Dendritic cell treated with granulocyte-macrophage colony-stimulating factor and Interleukin-4, amounts not matched to agents 40 ng/mL and 50 ng/mL, for 4 days (primary cell): ENCODE measurements at regions not wholly inside any gene's neighbourhood (a gene's known extent, or its start where the extent isn't known, plus 50 kb on each side); places are given as distances from the start of the nearest gene placed in this dataset.
"Not testable (repeated sequence)": the region's sequence is repeated elsewhere in the genome, so short reads cannot be mapped to it uniquely, and the experiment has no call there.

ENCODE experiments used
- H3K27ac Mint-ChIP-seq: one replicate; pipeline ENCODE4 v1.8.0; 2022; ENCODE audit warnings: mild to moderate bottlenecking, mixed read lengths
- H3K27me3 Mint-ChIP-seq: one replicate; pipeline ENCODE4 v1.8.0; 2022; ENCODE audit warnings: mild to moderate bottlenecking, mixed read lengths
- H3K36me3 Mint-ChIP-seq: one replicate; pipeline ENCODE4 v1.8.0; 2022; ENCODE audit warnings: low read depth, mixed read lengths
- H3K4me1 Mint-ChIP-seq: one replicate; pipeline ENCODE4 v1.8.0; 2022; ENCODE audit warnings: low read depth, mixed read lengths
- H3K4me3 Mint-ChIP-seq: one replicate; pipeline ENCODE4 v1.8.0; 2022; ENCODE audit warnings: mild to moderate bottlenecking, moderate library complexity, mixed read lengths
- H3K9me3 Mint-ChIP-seq: one replicate; pipeline ENCODE4 v1.8.0; 2022; ENCODE audit warnings: mixed read lengths
- intact Hi-C: fragments of 100-400 bp; cut with micrococcal nuclease; formaldehyde crosslinking; loops from one replicate; pipeline ENCODE4 v1.15.0; 2022

DNA sequence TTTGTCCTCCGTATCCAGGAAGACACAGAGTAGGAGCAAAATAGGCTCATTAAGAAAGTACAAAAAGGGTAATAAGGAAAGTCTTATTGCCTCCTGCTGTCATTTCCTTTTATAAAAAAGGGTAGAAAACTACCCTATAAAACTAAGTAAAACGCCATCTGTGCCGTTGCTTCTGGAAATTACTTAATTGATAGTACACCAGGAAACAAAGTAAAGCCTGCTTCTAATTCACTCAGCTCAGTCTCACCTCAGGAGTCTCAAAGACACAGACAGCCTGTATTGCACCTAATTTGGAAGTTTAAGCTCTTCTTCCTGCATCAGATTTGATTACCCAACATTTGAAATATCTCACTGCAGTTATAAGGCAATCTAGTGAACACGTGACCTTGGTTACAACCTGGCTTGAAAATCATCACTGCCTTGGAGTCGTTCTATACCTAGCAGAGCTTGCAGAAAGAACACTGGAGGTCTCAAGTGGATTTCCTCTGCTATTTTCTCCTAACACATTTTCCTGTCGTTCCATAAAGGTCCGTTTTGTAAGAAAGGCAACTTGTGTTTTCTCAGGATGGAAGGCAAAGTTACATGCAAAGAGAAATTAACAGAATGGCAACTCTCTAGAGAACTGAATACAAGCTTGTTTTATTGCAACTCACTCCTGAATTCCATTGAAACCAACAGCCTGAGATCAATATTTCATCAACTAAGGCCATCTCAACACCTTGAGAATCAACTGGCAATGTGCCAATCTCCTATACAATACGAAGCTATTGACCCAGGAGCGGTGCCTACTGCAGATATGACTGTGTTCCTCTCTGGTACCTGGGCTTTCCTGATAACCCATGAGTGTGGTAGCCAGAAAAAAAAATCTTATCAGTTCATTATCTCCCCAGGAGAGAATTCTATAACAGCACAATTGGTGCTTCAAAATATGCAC lies 203.3 kb upstream of the LMCD1 start:
- Mint-ChIP-seq H3K27me3 (no peaks in the 10 kb centered on the region), H3K36me3 (no peaks in the 10 kb centered on the region), H3K9me3 (no peaks in the 10 kb centered on the region), H3K4me1 (no peaks in the 10 kb centered on the region), H3K27ac (no peak overlapping the region), H3K4me3 (no peak overlapping the region)
- intact Hi-C loops: no loop called here

- intact Hi-C loops: no loop called here
- Mint-ChIP-seq H3K9me3 (no peaks in the 10 kb centered on the region), H3K27me3 (no peaks in the 10 kb centered on the region), H3K27ac (no peak overlapping the region), H3K4me3 (no peak overlapping the region), H3K36me3 (no peaks in the 10 kb centered on the region), H3K4me1 (no peaks in the 10 kb centered on the region)
These were observed 199.5 kb upstream of the LMCD1 start for GRCh38 chr3:8301977-8302735.

DNA sequence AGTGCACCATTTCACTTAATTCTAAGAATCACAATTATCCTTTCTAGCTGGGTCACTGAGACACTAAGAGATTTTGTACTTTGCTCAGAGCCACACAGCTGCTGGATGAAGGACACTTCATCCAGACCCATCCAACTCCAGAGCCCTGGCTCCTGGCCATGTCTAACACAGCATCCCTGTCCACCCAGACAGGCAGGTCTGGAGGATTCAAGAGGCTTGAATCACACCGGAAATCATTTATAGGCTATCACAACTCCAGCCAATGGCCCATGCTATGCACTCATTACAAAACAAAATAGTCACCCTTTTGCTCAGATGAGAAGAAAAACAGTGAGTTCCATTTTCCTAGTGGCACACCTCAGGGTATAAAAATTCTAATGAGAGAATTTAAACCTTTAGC lies 198.2 kb upstream of the LMCD1 start:
- Mint-ChIP-seq H3K36me3 (no peaks in the 10 kb centered on the region), H3K4me3 (no peak overlapping the region), H3K4me1 (no peaks in the 10 kb centered on the region), H3K27ac (no peak overlapping the region), H3K27me3 (no peaks in the 10 kb centered on the region), H3K9me3 (no peaks in the 10 kb centered on the region)
- intact Hi-C loops: no loop called here

DNA sequence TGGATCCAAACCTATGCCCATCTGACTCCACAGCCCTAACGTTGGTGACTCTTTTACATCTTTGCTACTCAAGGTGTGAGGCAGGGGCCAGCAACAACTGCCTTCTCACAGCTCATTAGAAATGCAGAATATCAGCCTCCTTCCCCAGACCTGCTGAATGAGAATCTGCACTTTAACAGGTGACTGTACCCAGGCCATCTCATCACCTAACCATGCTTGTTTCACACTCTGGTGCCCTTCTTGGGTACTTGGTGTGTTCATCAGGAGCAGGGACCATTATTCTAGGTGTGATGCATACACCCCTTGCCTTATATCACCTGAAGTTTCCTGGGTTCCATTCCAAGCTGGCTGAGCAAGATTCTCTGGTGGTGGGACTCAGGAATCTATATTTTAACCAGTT lies 196.3 kb upstream of the LMCD1 start:
- H3K4me3 Mint-ChIP-seq: no peak overlapping the region
- H3K4me1 Mint-ChIP-seq: no peaks in the 10 kb centered on the region
- H3K27ac Mint-ChIP-seq: no peak overlapping the region
- H3K27me3 Mint-ChIP-seq: no peaks in the 10 kb centered on the region
- intact Hi-C loops: no loop called here
- peaks cover under 1% of the 10 kb centered on the region for H3K9me3 Mint-ChIP-seq
- no peaks in the 10 kb centered on the region for H3K36me3 Mint-ChIP-seq

DNA sequence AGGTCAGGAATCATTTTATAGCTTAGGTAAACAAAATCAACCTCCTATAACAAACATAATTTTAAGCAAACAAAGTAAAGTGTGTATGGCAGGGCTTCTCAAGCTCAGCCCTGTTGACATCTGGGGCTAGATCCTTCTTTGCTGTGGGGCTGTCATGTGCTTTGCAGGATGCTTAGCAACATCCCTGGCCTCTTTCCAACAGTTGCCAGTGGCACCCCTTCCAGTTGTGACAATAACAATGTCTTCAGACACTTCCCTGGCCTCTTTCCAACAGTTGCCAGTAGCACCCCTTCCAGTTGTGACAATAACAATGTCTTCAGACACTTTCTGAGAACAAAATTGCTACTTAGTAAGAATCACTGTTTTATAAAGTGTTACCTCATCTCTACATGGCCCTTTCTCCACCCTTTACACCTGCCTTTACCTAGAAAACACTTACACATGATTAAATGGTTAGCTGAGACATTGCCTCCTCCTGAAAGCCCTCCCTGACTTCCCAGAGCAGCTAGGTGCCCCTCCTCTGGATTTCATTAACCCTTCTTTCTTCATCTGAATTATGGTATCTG lies 194.0 kb upstream of the LMCD1 start:
- Mint-ChIP-seq H3K27ac (no peak overlapping the region), H3K4me3 (no peak overlapping the region), H3K4me1 (peaks cover 5% of the 10 kb centered on the region), H3K9me3 (peaks cover 23% of the 10 kb centered on the region), H3K27me3 (no peaks in the 10 kb centered on the region), H3K36me3 (no peaks in the 10 kb centered on the region)
- intact Hi-C loops: no loop called here

- Mint-ChIP-seq H3K4me1 (peaks cover 5% of the 10 kb centered on the region), H3K36me3 (no peaks in the 10 kb centered on the region), H3K4me3 (no peak overlapping the region), H3K9me3 (peaks cover 30% of the 10 kb centered on the region), H3K27ac (no peak overlapping the region), H3K27me3 (no peaks in the 10 kb centered on the region)
- intact Hi-C loops: no loop called here
These were observed 190.3 kb upstream of the LMCD1 start for GRCh38 chr3:8311321-8311720.

GRCh38 chr3:8312685-8313084 lies 188.9 kb upstream of the LMCD1 start:
- Mint-ChIP-seq H3K36me3 (no peaks in the 10 kb centered on the region), H3K4me1 (peaks cover 5% of the 10 kb centered on the region), H3K4me3 (no peak overlapping the region), H3K27me3 (no peaks in the 10 kb centered on the region), H3K9me3 (peaks cover 30% of the 10 kb centered on the region), H3K27ac (no peak overlapping the region)
- intact Hi-C loops: no loop called here

- Mint-ChIP-seq H3K27ac (no peak overlapping the region), H3K4me3 (no peak overlapping the region), H3K36me3 (no peaks in the 10 kb centered on the region), H3K4me1 (peaks cover 5% of the 10 kb centered on the region), H3K9me3 (peaks cover 30% of the 10 kb centered on the region), H3K27me3 (no peaks in the 10 kb centered on the region)
- intact Hi-C loops: no loop called here
These were observed 187.9 kb upstream of the LMCD1 start for GRCh38 chr3:8313560-8314267.

GRCh38 chr3:8315526-8315925 lies 186.1 kb upstream of the LMCD1 start:
- H3K27me3 Mint-ChIP-seq, H3K36me3 Mint-ChIP-seq, intact Hi-C loops, H3K4me1 Mint-ChIP-seq, H3K4me3 Mint-ChIP-seq, H3K27ac Mint-ChIP-seq: not testable (repeated sequence)
- peaks cover 28% of the 10 kb centered on the region for H3K9me3 Mint-ChIP-seq

GRCh38 chr3:8317661-8318649 lies 183.7 kb upstream of the LMCD1 start:
- H3K4me3 Mint-ChIP-seq: no peak overlapping the region
- H3K9me3 Mint-ChIP-seq: peaks cover 4% of the 10 kb centered on the region
- no peak overlapping the region for H3K27ac Mint-ChIP-seq
- no peaks in the 10 kb centered on the region for H3K27me3 Mint-ChIP-seq
- H3K4me1 Mint-ChIP-seq: no peaks in the 10 kb centered on the region
- intact Hi-C loops: no loop called here
- H3K36me3 Mint-ChIP-seq: no peaks in the 10 kb centered on the region

DNA sequence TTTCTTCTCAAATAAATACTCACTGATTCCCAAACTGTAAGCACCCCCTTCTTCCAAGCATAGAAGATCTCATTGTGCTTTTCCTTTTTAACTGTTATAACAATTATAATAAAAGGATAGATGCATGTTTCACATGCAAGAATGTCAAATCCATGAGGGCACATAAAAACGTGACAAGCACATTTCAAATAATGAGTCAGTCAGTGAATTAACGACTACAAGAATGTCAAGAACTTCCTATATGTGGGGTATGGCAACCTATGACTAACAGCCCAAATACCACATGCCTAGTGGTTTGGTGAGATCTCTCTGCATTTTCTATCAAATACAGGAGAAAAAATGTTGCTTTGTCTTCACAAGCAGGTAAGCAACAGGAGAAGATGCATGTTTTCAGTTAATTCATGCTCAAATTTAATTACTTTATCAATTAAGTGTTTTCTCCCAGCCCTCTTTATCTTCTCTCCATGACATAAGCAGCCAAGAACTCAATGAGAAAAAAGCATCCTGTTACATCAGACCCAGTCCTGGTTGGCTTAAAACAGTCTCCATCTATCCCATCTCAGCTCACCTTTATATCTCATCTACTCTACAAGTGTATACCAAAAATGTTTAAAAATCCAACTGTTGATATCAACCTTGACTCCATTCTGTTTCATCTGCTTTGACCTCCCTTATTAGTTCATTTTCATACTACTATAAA lies 181.5 kb upstream of the LMCD1 start:
- H3K36me3 Mint-ChIP-seq: no peaks in the 10 kb centered on the region
- H3K9me3 Mint-ChIP-seq: no peaks in the 10 kb centered on the region
- H3K4me3 Mint-ChIP-seq: no peak overlapping the region
- intact Hi-C loops: no loop called here
- H3K27ac Mint-ChIP-seq: no peak overlapping the region
- H3K27me3 Mint-ChIP-seq: no peaks in the 10 kb centered on the region
- no peaks in the 10 kb centered on the region for H3K4me1 Mint-ChIP-seq

DNA sequence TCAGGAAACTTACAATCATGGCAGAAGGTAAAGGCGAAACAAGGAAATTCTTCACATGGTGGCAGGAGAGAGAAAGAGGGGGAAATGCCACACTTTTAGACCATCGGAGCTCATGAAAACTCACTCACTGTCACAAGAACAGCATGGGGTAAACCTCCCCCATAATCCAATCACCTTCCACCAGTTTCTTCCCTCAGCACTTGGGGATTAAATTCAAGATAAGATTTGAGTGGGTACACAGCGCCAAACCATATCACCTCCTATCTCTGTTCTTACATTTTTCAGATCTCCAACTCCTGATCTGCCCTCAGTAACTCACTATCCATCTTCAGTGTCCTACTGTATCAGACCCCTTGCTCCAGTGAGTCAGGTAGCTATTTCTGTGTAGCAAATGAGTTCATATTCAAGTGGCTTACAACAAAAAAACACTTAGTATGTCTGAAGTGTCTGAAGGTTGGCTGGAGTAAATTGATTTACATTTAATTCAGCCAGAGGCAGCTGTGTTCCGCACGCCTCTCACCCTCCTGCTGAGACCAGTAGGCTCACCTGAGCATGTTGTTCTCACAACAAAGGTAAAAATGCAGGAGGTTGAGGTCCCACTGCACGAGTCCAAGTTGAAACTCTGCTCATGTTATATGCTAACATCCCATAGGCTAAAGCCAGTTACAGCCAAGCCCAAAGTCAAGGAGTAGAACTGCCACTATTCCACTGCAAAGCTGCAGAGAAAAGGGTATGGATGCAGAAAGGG lies 180.7 kb upstream of the LMCD1 start:
- intact Hi-C loops: no loop called here
- H3K27ac Mint-ChIP-seq: no peak overlapping the region
- H3K36me3 Mint-ChIP-seq: no peaks in the 10 kb centered on the region
- H3K4me1 Mint-ChIP-seq: no peaks in the 10 kb centered on the region
- H3K27me3 Mint-ChIP-seq: no peaks in the 10 kb centered on the region
- no peaks in the 10 kb centered on the region for H3K9me3 Mint-ChIP-seq
- no peak overlapping the region for H3K4me3 Mint-ChIP-seq
